ENCODE measurements at regions not wholly inside any gene's neighbourhood (a gene's known extent, or its start where the extent isn't known, plus 50 kb on each side); places are given as distances from the start of the nearest gene placed in this dataset.
"Not testable (repeated sequence)": the region's sequence is repeated elsewhere in the genome, so short reads cannot be mapped to it uniquely, and the experiment has no call there.

DNA sequence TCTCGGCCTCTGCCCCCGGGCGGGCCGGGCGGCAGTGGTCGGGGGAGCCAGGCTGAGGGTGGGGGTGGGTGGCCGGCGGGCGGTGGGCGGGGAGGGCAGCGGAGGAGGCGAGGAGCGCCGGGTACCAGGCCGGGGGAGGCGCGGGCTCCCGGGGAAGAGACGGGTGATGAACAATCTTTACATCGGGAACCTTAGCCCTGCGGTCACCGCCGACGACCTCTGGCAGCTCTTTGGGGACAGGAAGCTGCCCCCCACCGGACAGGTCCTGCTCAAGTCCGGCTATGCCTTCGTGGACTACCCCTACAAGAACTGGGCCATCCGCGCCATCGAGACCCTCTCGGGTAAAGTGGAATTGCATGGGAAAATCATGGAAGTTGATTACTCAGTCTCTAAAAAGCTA lies 112.5 kb downstream of the NBPF12 start:
- Mint-ChIP-seq H3K9me3 (ENCODE audit: low read depth) (no peaks in the 10 kb centered on the region), H3K36me3 (peaks cover 2% of the 10 kb centered on the region), H3K27me3 (peaks cover 8% of the 10 kb centered on the region), H3K27ac (no peak overlapping the region), H3K4me1 (peaks cover 22% of the 10 kb centered on the region), H3K4me3 (no peak overlapping the region)
- CTCF ChIA-PET = no interaction called here
- ATAC-seq = no peak
- DNase-seq = no peak

GRCh38 chr1:147046863-147047394 lies 108.8 kb downstream of the NBPF12 start:
- peak; percentile 20 for ATAC-seq
- H3K27me3 Mint-ChIP-seq; H3K9me3 Mint-ChIP-seq (ENCODE audit: low read depth); H3K36me3 Mint-ChIP-seq; CTCF ChIA-PET; H3K4me3 Mint-ChIP-seq; DNase-seq: not testable (repeated sequence)
- peak overlapping the region; percentile 37 for H3K27ac Mint-ChIP-seq
- H3K4me1 Mint-ChIP-seq = peaks cover 20% of the 10 kb centered on the region

DNA sequence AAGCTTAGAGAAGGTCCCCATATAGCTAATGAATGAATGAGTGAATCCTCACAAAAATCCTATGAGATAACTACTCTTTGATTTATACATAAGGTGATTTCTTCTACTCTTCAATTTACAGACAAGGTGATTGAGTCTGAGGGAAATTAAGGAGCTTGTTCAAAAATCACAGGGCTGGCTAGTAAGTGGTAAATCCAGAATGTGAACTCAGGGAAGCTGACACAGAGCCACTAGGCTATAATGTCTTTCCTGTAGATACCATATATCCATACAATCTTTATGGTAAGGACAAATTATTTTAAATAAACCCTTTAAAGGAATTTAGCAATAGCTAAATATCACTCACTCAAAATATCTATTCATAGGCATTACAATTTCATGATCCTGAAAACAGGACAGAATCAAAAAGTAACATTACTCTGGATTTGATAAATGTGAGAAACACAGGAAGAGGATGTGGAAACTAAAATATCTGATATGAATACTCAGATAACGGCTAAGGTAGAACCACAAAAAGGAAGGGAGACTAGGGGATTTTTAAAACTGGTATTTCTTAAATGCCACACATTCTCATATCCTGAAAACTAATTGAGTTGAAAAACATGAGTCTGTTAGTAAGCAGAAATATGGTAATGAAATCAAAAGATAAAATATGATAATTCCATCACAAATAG lies 108.2 kb downstream of the NBPF12 start:
- Mint-ChIP-seq H3K4me3 (no peak overlapping the region), H3K27ac (peak overlapping the region; percentile 37), H3K36me3 (peaks cover 4% of the 10 kb centered on the region), H3K9me3 (ENCODE audit: low read depth) (no peaks in the 10 kb centered on the region), H3K4me1 (peaks cover 20% of the 10 kb centered on the region), H3K27me3 (peaks cover 9% of the 10 kb centered on the region)
- no peak for ATAC-seq
- CTCF ChIA-PET = no interaction called here
- no peak for DNase-seq

All from activated CD8-positive, alpha-beta memory T cell treated with anti-CD3 and anti-CD28 coated beads, Interleukin-2, amount 10 ng/mL, durations not matched to agents 7 days and 5 days (primary cell).